Astrocyte (in vitro differentiated cells and primary cell): ENCODE measurements at regions not wholly inside any gene's neighbourhood (a gene's known extent, or its start where the extent isn't known, plus 50 kb on each side); places are given as distances from the start of the nearest gene placed in this dataset.

Source experiments
- DNase-seq: peaks from one replicate; pipeline ENCODE4 v3.0.0-alpha.2; 2010; ENCODE audit warnings: low read depth
- FAIRE-seq: peaks from 2 replicates; lab custom pipeline; 2011; peaks lifted over from hg19 to GRCh38; lab: Jason Lieb, UNC
- H2AFZ ChIP-seq: 2 replicates; pipeline ENCODE4 v1.6.0; 2012; ENCODE audit warnings: low read depth, low read length, inconsistent platforms
- H3K27ac ChIP-seq: 2 replicates; pipeline ENCODE4 v1.5.1; 2011; ENCODE audit warnings: low read depth, low read length, inconsistent platforms
- H3K27me3 ChIP-seq: 2 replicates; pipeline ENCODE4 v1.6.0; 2011; ENCODE audit warnings: low read length, inconsistent platforms; ENCODE audit not compliant: insufficient read depth
- H3K36me3 ChIP-seq: 2 replicates; pipeline ENCODE4 v1.5.1; 2011; ENCODE audit warnings: low read length, inconsistent platforms; ENCODE audit not compliant: insufficient read depth
- H3K4me1 ChIP-seq: 2 replicates; pipeline ENCODE4 v1.5.1; 2011; ENCODE audit warnings: low read length, inconsistent platforms; ENCODE audit not compliant: insufficient read depth
- H3K4me2 ChIP-seq: 2 replicates; pipeline ENCODE4 v1.6.0; 2012; ENCODE audit warnings: low read length, inconsistent platforms
- H3K4me3 ChIP-seq: 2 replicates; pipeline ENCODE4 v1.5.1; 2011; ENCODE audit warnings: low read depth, mild to moderate bottlenecking, low read length, inconsistent platforms; ENCODE audit not compliant: insufficient read depth
- H3K79me2 ChIP-seq: 2 replicates; pipeline ENCODE4 v1.6.0; 2012; ENCODE audit warnings: mild to moderate bottlenecking, low read length, inconsistent platforms; ENCODE audit not compliant: insufficient read depth
- H3K9ac ChIP-seq: 2 replicates; pipeline ENCODE4 v1.6.0; 2012; ENCODE audit warnings: mild to moderate bottlenecking, low read length, inconsistent platforms
- H3K9me3 ChIP-seq: 2 replicates; pipeline ENCODE4 v1.5.1; 2012; ENCODE audit warnings: low read depth, mild to moderate bottlenecking, low read length, inconsistent platforms; ENCODE audit not compliant: insufficient read depth
- H4K20me1 ChIP-seq: 2 replicates; pipeline ENCODE4 v1.6.0; 2012; ENCODE audit warnings: low read length, inconsistent platforms; ENCODE audit not compliant: insufficient read depth
- H3K27ac Mint-ChIP-seq: one replicate; pipeline ENCODE4 v1.8.0; 2021; ENCODE audit warnings: mild to moderate bottlenecking, mixed read lengths; ENCODE audit not compliant: unreplicated experiment
- H3K27me3 Mint-ChIP-seq: one replicate; pipeline ENCODE4 v1.8.0; 2021; ENCODE audit warnings: low read depth, mixed read lengths; ENCODE audit not compliant: unreplicated experiment
- H3K36me3 Mint-ChIP-seq: one replicate; pipeline ENCODE4 v1.8.0; 2021; ENCODE audit warnings: low read depth, mixed read lengths; ENCODE audit not compliant: unreplicated experiment
- H3K4me1 Mint-ChIP-seq: one replicate; pipeline ENCODE4 v1.8.0; 2021; ENCODE audit warnings: low read depth, mixed read lengths; ENCODE audit not compliant: unreplicated experiment
- H3K4me3 Mint-ChIP-seq: one replicate; pipeline ENCODE4 v1.8.0; 2021; ENCODE audit warnings: mild to moderate bottlenecking, moderate library complexity, mixed read lengths; ENCODE audit not compliant: unreplicated experiment
- H3K9me3 Mint-ChIP-seq: one replicate; pipeline ENCODE4 v1.8.0; 2021; ENCODE audit warnings: mild to moderate bottlenecking, mixed read lengths; ENCODE audit not compliant: unreplicated experiment
- CTCF ChIP-seq: IDR thresholded peaks from 2 replicates; pipeline ENCODE4 v1.5.1; 2011; ENCODE audit warnings: low read depth, mild to moderate bottlenecking, inconsistent platforms, low read length, moderate library complexity; ENCODE audit not compliant: insufficient read depth
- EZH2 ChIP-seq: IDR thresholded peaks from 2 replicates; pipeline ENCODE4 v1.6.1; 2012; ENCODE audit warnings: mild to moderate bottlenecking, low read length, inconsistent platforms; ENCODE audit not compliant: insufficient read depth

GRCh38 chr17:56675876-56676660, 82.6 kb downstream of the NOG start:
- FAIRE-seq (no peak), DNase-seq (no peak)
- Mint-ChIP-seq H3K9me3 (peaks cover 4% of the 10 kb centered on the region), H3K4me1 (peaks cover 10% of the 10 kb centered on the region), H3K27ac (no peak overlapping the region), H3K36me3 (no peaks in the 10 kb centered on the region), H3K27me3 (peaks cover 17% of the 10 kb centered on the region), H3K4me3 (no peak overlapping the region)
- TF ChIP-seq CTCF (no peak), EZH2 (no peak)
- H3K9ac ChIP-seq, result no peak overlapping the region
- H3K36me3 ChIP-seq, result no peaks in the 10 kb centered on the region
- no peaks in the 10 kb centered on the region for H3K9me3 ChIP-seq
- peaks cover 46% of the 10 kb centered on the region for H3K27me3 ChIP-seq
- no peak overlapping the region for H3K4me3 ChIP-seq
- H4K20me1 ChIP-seq, result no peaks in the 10 kb centered on the region
- H2AFZ ChIP-seq, result no peak overlapping the region
- no peaks in the 10 kb centered on the region for H3K79me2 ChIP-seq
- no peak overlapping the region for H3K27ac ChIP-seq
- no peak overlapping the region for H3K4me2 ChIP-seq
- H3K4me1 ChIP-seq, result peaks cover 23% of the 10 kb centered on the region

- Mint-ChIP-seq H3K27me3 (peaks cover 14% of the 10 kb centered on the region), H3K4me1 (peaks cover 10% of the 10 kb centered on the region), H3K27ac (no peak overlapping the region), H3K4me3 (no peak overlapping the region), H3K36me3 (no peaks in the 10 kb centered on the region), H3K9me3 (peaks cover 4% of the 10 kb centered on the region)
- H3K9ac ChIP-seq, result no peak overlapping the region
- no peak overlapping the region for H3K4me2 ChIP-seq
- no peaks in the 10 kb centered on the region for H3K9me3 ChIP-seq
- no peak overlapping the region for H3K4me3 ChIP-seq
- H4K20me1 ChIP-seq, result no peaks in the 10 kb centered on the region
- H3K36me3 ChIP-seq, result no peaks in the 10 kb centered on the region
- FAIRE-seq (no peak), DNase-seq (no peak)
- H2AFZ ChIP-seq, result no peak overlapping the region
- no peak for TF ChIP-seq CTCF
- TF ChIP-seq EZH2, result no peak
- H3K27ac ChIP-seq, result no peak overlapping the region
- peaks cover 28% of the 10 kb centered on the region for H3K4me1 ChIP-seq
- H3K79me2 ChIP-seq, result no peaks in the 10 kb centered on the region
- H3K27me3 ChIP-seq, result peaks cover 43% of the 10 kb centered on the region
Measured at GRCh38 chr17:56676810-56677209, 83.3 kb downstream of the NOG start.
